SHP77 treated with DMSO at 0.1 percent for 48 hours (cell line): ENCODE measurements at regions not wholly inside any gene's neighbourhood (a gene's known extent, or its start where the extent isn't known, plus 50 kb on each side); places are given as distances from the start of the nearest gene placed in this dataset.
"Not testable (repeated sequence)": the region's sequence is repeated elsewhere in the genome, so short reads cannot be mapped to it uniquely, and the experiment has no call there.

Experiments used
- DNase-seq: peaks from one replicate; lab custom pipeline; 2025; lab: John Stamatoyannopoulos, UW

DNA sequence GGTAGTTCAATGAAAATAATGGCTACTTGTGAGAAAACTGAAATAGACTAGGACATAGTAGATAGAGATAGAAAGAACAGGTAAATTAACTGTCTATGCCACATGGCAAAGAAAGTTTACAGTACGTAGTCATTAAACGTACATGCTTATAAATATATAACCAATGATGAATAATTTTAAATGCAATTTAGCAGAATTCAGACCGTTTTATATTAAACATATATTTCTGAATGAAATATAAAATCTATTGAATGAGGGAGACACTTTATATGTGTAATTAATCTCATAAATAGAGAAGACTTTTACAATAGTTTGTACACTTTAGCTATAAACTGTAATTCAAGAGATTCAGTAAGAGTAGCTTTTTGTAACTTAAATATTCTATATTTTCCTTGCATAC lies 124.4 kb upstream of the VPREB1 start:
- DNase-seq: no peak

DNA sequence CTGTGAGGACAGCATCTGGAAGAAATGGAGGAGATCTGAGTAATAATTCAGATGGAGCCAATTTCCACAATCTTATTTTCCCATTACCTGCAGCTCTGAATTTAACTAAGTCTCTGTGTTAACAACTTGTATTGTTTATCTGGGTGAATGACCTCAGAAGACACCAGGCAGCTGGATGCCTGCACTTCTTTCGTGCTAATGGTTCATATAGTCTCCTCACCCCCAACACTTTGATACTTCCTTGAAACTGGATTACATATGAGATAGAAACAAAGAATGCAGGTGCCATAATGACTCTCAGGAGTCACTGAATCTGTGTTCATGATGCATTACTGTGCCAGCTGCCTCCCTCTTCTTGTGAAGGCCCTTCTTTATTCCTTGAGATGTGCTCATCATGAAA lies 125.6 kb upstream of the VPREB1 start:
- DNase-seq: no peak

DNA sequence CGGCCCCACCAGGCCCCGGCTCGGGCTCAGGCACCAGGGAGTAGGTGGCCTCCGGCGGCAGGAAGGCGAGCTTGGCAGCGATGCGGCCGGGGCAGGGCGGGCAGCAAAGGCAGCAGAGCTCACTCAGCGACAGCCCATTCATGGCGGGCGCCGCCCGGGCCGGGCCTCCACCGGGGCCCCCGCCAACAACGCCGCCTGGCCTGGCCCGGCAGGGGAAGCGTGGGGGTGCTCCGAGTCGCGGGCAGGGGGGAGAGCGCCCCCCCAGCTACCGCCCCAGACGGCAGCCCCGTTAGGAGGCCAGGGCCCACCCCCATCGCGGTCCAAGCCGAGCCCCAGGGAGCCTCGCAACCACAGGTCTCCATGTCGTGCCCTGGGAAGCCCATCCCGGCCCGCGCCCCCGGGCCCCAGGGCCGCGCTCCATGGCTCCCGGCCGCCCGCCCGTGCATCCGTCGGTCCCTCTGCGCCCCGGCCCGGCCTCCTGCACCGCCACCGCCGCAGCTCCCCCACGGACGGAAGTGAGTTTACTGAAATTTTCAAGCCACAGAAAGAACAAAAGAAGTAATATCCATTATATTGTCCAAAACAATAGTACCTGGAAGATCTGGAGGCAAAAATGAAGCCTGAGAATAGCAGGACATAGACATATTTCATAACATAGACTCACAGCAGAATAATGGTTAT lies 126.6 kb upstream of the VPREB1 start:
- not testable (repeated sequence) for DNase-seq

DNA sequence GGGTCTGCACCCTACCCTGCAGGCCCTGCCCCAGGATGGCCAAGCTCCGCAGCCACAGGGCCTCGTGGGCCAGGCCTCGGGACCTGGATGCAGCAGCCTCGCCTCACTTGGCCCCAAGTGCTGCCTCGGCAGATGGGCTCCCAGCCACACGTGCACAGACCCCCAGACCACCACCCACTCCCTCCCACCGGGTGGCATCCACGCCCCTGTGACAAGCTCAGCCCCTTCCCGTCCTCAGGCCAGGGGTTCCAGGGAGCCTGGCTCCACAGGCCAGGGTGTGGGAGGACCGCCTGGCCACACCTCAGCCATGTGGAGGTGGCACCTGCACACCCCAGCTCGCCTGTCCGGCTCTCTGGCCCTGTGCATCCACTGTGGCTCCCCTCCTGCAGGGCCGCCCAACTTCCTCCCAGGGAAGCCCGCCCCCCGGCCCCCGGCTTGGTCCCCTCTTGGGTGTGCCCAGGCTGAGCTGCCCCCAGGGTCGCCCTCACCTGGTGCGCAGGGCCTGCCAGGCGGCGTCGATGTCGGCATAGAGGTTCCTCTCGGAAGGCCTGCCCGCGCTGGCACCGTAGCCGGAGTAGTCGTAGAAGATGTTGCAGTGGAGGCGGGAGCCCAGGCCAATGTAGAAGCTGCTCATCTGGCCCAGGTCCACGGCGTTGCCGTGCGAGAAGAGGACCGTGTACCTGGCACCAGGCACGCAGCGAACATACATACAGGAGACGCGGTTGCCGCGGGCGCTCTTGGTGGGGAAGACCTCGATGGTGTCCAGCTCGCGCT lies 127.4 kb upstream of the VPREB1 start:
- not testable (repeated sequence) for DNase-seq

DNA sequence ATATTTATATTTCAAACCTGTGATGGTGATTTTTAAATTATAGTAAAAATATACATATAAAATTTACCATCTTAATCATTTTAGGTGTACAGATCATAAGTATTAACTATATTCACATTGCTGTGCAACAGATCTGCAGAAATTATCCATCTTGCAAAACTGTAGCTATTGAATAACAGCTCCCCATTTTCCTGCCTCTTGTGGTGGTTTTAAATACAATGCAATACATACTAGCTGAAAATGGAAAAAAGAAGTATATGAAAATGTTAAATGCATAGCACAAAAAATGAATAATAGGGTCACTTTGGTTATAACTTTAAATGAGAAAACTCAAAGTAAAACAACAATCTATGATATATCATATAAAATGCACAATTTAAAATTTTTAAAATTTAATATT lies 130.9 kb upstream of the VPREB1 start:
- DNase-seq: no peak

DNA sequence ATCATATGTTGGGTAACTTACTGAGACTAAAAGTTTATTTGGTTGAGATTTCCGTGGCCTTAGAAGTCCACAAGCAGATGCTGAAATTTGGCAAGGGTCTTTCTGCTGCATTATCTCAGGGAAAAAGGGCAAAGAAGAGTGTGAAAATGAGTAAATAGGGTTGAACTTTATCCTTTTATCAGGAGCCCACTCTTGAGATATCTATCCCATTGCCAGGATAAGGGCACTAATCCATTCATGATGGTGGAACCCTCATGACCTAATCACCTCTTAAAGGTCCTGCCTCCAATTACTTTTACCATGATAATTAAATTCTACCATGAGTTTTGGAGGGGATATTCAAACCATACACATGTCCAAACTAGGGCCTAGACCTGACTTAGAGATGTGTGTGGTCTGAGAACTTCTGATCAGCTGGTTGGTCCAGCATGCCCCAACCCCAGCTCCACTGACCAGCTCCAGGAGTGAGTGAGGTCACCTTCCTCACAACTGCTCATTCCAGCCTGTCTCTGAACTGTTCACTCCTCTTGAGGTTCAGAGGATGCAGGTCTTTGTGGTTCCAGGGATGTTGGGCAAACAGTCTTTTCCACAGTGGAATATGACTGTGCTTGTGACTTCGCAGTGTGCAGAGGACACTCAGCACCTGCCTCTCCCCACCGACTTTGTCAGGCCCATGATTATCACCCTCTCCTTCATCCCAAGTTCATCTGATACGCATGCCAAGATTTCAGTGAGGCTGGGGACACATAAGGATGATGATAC lies 130.1 kb upstream of the TOP3B start:
- no peak for DNase-seq

DNA sequence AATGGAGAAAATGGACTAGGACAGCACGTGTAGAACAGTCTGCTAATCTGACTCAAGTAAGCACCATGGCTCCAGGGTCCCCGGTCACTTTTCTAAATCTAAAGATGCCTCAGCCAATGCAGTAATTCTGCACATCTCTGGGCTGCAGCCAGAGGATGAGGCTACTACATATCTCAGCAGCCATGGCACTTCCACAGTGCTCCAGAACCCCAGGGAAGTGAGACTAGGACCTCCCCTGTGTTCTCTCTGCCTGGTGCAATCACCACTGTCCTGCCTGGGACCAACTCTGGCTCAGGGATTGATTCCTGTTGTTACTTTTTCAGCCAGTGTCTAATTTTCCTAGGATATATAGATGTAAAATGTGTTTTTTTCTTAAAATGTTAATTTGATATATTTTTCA lies 129.4 kb upstream of the TOP3B start:
- DNase-seq: no peak

DNA sequence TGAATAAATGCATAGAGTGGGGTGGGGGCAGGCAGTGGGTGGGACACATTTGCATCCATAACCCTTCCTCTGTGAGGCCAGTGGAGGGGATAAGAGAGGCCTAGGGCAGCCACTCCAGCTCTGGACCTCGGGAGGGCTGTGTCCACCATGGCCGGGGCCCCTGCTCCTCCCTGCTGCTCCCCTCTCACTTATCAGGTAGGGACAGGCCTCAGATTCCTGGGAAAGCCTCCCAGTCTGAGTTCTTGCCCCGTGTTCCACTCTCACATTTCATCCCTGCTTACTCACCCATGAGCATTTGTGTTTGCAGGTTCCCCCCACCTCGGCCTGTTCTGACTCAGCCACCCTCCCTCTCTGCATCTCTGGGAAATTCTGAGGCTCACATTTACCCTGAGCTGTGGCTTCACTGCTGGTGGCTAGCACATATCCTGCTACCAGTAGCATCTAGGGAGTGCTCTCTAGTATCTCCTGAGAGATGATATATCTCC lies 128.7 kb upstream of the TOP3B start:
- DNase-seq: no peak

DNA sequence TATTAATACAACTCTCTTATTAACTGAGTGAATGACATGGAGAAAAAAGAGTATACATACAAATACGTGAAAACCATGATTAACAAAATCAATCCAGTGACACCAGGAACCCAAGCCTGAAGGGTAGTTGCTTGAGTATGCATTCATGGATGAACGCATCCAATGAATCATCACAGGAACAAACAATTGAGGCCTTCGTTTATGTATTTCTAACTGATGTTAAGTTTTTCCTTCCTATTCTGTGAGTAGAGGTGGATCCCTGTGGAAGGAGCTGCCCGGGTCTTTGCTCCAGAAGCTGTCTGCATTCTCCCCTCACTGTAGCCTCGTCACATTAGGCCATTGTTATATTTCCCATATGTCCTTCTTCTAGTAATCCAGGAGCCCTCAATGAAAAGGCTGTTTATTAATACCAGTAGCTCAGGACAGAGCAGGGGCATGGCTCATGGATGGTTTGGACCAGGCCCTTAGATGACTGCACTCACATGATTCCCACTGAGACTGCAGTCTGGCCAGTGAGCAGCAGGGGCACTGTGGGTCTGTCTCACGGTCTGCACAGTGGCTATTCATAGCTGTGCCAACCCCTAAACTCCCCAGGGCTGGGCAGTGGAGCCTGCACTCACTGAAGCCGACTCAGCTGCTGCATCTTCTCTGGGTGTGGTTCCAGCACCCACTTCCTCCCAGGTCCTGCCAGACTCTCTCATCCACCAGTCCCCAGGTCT lies 128.1 kb upstream of the TOP3B start:
- DNase-seq: no peak

DNA sequence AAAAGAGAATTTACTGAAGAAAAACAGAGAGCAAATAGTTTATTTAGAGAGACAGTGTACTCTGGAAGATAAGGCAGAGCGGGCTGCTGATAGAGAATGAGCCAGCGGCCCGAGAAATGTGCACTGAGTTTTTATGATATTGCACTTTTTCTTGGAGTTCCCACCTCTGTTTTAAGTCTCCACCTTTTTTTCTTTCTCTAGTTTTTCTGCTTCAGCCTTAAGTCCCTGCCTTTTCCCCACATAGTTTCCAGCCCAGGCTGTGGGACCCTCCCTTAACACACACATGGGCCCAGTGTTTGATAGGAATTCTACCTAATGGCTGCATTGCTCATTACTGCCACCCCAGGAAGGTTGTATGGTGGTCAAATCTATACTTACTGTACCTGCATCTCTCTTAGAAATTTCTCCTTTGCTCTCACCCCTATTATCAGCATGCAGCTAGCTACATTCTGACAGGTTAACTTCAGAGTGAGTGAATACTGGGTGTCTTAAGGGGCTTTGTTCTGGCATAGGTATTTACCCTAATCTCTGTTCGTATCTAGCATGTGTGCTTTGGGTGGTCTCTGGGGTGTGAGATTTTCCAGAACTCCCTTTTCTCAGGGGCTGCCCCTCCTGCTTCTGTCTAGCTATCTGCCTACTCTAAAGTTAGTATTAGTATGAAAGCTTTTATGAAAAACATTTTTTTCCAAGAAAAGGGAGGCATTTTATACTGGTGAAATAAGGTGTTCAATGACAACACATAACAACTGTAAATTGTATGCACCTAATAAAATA lies 127.3 kb upstream of the TOP3B start:
- DNase-seq: no peak

DNA sequence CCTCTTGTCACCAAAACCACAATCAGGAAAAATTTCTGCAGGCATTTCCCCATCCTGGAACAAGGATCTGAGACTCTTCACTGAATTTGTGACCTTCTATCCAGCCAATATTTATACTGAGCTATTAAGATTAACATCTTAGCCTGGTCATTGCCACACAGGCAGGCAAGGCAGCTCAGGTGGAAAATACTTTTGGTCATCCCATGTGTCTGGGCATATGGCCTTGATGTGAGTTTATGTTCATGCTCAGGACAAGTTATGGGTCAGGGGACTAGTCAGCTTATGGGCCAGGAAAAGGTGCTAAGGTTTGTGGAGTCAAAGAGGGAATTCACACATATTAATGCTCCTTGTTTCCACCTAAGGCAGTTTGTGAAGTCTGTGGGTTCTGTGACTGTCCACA lies 124.3 kb upstream of the TOP3B start:
- DNase-seq: no peak

DNA sequence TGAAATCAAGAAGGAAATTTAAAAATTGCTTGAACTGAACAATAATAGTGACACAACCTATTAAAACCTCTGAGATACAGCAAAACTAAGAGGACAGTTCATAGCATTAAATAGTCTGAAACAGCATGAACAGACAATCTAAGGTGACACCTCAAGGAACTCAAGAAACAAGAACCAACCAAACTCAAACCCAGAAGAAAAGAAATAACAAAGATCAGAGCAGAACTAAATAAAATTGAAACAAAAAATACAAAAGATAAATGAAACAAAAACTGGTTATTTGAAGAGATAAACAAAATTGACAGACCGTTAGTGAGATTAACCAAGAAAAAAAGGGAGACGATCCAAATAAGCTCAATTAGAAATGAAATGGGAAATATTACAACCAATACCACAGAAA lies 122.8 kb upstream of the TOP3B start:
- no peak for DNase-seq

DNA sequence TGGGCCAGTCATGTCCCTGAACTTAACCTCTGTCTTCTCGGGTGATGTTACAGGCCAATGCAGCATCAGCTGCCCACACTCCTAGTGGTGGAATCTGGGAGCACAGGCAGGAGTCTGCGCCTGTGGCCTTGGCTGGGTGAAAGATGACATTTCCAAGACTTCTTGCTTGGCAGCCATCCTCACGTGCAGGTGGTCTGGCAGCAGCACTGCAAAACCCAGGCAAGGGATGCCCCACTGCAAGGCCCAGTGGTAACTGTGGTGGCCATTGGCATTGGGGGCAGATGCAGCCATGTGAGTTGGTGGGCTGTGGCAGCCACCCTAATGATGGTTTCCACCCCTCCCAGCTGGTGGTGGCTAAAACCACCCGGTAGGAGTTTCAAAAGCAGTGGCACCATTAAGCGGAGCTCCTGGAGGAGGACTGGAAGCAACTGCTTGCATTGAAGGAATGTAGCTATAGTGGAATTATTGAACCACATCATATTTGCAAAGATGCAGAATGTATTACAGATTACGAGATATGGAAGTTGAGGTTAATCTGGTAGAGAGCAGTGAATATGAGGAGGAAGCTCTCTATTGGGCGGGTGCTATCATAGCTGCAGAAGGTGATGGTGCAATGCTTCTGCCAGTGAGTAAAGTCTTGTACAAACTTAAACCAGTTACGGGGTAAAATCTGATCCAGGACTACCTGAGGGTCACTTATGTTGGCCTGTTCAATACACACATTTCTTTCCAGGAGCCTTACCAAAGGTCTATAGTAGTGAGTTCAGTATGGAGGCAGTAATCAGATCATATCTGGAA lies 120.7 kb upstream of the TOP3B start:
- DNase-seq: no peak

DNA sequence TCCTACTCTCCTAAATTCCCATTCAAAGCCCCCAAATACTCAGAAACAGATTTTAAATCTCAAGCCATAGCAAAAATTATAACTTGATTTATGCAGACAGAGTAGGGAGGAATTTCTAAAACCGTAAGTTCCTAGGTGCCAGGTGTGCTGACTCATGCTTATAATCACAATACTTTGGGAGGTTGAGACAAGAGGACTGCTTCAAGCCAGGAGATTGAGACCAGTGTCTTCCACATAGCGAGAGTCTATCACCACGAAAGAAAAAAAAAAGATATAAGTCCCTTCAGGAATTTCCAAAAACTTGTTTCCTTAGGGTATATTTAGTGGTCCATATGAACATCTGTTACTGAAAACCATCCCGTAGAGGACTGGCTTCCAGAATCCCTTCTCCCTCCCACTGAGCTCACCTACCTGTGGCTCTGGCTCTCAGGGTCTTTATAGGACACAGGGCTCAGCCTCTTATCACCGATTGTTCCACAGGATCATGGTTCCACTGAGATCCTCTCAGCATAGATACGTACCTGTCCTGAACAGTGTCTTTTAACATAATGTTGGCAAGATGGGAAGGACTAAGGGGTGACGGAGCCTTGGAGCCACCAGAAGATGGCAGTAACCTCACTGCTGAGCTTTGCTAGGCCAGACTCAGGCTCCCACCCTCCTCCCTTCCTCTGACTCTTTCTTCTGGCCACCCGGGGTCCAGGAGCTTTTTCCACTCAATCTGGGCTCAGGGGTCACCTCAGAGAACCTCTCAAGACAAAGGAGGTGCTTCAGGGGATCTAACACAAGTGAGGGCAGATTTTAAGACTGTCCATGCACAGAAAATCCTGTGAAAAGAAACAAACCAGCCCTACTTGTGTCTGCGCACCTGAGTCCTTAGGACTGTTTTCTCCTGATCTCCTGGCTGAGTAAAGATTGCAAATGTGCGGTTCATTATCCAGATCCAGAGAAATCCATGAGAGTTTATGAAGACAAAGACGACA lies 117.5 kb upstream of the TOP3B start:
- DNase-seq: no peak

DNA sequence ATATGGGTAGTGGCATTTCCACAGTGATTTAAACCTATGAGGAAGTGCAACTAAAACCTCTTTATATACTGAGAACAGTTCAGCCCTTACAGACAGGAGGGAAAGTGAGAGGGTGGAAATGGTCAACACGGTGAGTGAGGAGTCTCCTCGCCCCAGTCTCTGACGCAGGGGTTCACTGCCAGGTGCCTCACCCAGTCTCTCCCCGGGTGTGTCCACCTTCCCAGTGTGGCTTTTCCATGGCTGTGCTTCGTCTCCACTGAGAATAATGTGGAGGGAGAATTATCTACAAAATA lies 116.6 kb upstream of the TOP3B start:
- DNase-seq: no peak

DNA sequence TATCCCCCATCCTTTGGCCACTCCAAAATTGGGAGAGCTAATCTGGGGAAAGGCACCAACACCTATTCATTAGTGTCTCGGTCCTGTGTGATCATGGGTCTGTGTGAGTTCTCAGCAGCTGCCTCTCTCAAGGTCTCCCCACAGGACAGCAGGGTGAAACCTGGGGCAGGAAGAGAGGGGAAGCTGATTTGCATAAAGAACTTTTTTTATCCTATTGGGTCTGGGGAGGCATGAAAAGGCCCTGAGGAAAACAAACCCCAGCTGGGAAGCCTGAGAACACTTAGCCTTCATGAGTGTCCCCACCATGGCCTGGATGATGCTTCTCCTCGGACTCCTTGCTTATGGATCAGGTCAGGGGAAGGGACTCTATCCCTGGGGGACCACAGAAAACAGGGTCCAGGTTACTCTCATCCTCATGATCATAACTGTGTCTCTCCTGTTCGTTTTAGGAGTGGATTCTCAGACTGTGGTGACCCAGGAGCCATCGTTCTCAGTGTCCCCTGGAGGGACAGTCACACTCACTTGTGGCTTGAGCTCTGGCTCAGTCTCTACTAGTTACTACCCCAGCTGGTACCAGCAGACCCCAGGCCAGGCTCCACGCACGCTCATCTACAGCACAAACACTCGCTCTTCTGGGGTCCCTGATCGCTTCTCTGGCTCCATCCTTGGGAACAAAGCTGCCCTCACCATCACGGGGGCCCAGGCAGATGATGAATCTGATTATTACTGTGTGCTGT lies 116.0 kb upstream of the TOP3B start:
- no peak for DNase-seq

DNA sequence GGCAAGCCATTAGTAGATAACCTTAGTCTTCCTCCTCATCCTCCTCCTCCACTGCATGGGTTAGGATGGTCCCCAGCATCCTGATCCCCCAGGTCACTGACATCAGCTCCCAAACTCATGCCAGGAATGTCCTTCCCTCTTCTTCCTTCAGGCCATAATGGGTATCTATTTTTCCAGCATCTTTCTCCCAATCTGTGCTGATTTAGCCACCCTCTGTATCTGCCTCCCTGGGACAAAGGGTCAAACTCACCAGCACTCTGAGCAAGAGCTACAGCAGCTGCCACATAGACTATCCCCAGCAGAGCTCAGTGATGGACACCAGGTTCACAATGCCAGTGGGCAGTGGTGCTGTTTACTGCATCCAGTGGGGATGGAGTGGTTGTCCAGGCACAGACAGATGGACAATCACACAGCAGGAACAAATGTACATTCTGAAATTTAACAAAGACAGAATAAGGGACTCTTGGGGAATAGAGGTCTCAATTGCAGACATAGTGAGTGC lies 115.2 kb upstream of the TOP3B start:
- DNase-seq: no peak

DNA sequence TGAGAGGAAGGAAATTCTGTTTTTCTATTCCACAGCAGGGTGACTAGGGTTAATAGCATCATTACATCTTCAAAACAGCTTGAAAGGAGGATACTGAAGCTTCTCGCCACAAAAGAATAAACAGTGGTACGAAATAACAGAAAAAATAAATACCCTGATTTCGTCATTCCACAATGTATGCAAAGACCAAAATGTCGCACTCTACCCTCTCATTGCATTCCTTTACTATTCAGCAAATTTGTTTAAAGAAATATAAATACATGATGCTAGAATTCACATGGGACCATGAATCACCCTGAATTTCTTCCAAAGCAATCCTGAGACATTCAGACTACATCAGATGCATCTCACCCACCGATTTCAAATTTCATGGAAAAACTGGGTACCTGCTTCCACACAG lies 112.3 kb upstream of the TOP3B start:
- no peak for DNase-seq

DNA sequence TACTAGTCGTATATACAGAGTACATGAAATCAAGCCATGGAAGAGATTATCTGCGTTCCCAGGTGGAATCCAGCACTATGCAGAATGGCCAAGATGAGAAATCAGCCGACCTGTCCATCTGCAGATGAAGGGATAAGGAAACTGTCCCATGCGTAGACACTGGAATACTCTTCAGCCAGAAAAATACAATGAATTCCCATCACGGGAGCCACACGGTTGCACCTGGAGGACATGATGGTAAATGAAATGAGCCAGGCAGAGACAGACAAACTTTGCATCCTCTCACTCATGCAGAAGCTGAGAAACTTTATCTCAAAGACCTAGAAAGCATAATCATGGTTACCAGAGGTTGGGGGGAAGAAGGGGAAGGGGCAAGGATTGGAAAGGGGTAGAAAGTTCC lies 111.9 kb upstream of the TOP3B start:
- DNase-seq: no peak
